Kidney (tissue), 13 donors: ENCODE measurements at regions not wholly inside any gene's neighbourhood (a gene's known extent, or its start where the extent isn't known, plus 50 kb on each side); places are given as distances from the start of the nearest gene placed in this dataset.

ENCODE experiments used
- DNase-seq, 5 donors: peaks; one replicate each; pipeline ENCODE4 v3.0.0-alpha.2; 2013 to 2020
- FAIRE-seq: peaks from 2 replicates; lab custom pipeline; 2012; peaks lifted over from hg19 to GRCh38; lab: Jason Lieb, UNC
- H3K27ac ChIP-seq, 2 donors: one replicate each; pipeline ENCODE4 v1.7.0; 2013; ENCODE audit warnings: low read depth in 2 of 2, low read length in 2 of 2, inconsistent platforms in 1 of 2
- H3K27me3 ChIP-seq: one replicate; pipeline ENCODE4 v1.7.1; 2013; ENCODE audit warnings: low read length, inconsistent platforms; ENCODE audit not compliant: control insufficient read depth, insufficient read depth
- H3K36me3 ChIP-seq, 3 donors: one replicate each; pipeline versions ENCODE4 v1.7.0 to v1.7.1; 2013; ENCODE audit warnings: low read length in 3 of 3, control low read depth in 1 of 3, inconsistent platforms in 1 of 3; ENCODE audit not compliant: insufficient read depth in 3 of 3, control insufficient read depth in 2 of 3
- H3K4me1 ChIP-seq, 3 donors: one replicate each; pipeline versions ENCODE4 v1.7.0 to v1.7.1; 2013; ENCODE audit warnings: low read length in 3 of 3, inconsistent platforms in 1 of 3, low read depth in 1 of 3; ENCODE audit not compliant: control insufficient read depth in 2 of 3, insufficient read depth in 2 of 3
- H3K4me3 ChIP-seq, 3 donors: one replicate each; pipeline versions ENCODE4 v1.7.0 to v1.8.1; 2013; ENCODE audit warnings: low read length in 3 of 3, control low read depth in 1 of 3, inconsistent platforms in 1 of 3
- H3K9ac ChIP-seq, 3 donors: one replicate each; pipeline versions ENCODE4 v1.7.0 to v1.7.1; 2013; ENCODE audit warnings: low read length in 3 of 3, control low read depth in 1 of 3, inconsistent platforms in 1 of 3
- H3K9me3 ChIP-seq, 3 donors: one replicate each; pipeline versions ENCODE4 v1.7.0 to v1.7.1; 2013; ENCODE audit warnings: low read length in 3 of 3, control low read depth in 1 of 3, inconsistent platforms in 1 of 3; ENCODE audit not compliant: control insufficient read depth in 2 of 3, insufficient read depth in 1 of 3
- intact Hi-C: fragments of 100-400 bp; cut with DNase I; formaldehyde crosslinking; loops from one replicate; pipeline ENCODE4 v1.11.1; 2022
- TF ChIP-seq, protein P1 (sequence below): IDR thresholded peaks from 3 replicates; pipeline ENCODE4 v1.5.1; 2012; ENCODE audit warnings: mild to moderate bottlenecking, moderate library complexity, borderline replicate concordance; ENCODE audit not compliant: insufficient read depth; ENCODE audit errors: extremely low read depth
- donor health status: control.
- donor health status: control.
- donor health status: control.
- donor health status: control.
- donor health status: control.
- donor health status: DM: yes; HTN: yes; CAD: no.
- donor health status: Normal renal cell carcinoma (clear cell type).

DNA sequence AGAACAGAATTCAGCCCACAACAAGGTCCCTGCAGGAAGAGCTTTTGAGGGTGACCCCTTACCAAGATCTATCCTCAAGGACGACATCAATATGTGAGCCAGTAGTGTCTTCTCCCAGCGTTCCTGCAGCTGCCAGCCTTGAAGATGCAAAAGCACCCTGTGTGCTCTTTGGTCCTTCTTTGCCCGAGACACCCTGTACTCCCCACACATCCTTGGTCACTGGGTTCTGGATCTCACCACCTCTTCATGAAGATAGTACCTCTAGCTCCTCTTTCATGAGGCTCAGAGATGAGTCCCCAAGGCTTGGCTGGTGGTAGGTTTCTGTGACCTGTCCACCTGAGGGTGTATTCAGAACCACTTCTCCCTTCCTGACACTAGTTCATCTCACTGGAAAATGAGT is 259.6 kb upstream of the FOXQ1 start:
- intact Hi-C loops = no loop called here
- Histone ChIP-seq H3K4me1 (no peaks in the 10 kb centered on the region), H3K4me3 (no peak overlapping the region), H3K27ac (no peak overlapping the region), H3K36me3 (no peaks in the 10 kb centered on the region), H3K9ac (no peak overlapping the region), H3K27me3 (no peaks in the 10 kb centered on the region), H3K9me3 (peaks cover 0 to 1% (median 0%) of the 10 kb centered on the region in 3 donors)
- TF ChIP-seq, protein P1, sequence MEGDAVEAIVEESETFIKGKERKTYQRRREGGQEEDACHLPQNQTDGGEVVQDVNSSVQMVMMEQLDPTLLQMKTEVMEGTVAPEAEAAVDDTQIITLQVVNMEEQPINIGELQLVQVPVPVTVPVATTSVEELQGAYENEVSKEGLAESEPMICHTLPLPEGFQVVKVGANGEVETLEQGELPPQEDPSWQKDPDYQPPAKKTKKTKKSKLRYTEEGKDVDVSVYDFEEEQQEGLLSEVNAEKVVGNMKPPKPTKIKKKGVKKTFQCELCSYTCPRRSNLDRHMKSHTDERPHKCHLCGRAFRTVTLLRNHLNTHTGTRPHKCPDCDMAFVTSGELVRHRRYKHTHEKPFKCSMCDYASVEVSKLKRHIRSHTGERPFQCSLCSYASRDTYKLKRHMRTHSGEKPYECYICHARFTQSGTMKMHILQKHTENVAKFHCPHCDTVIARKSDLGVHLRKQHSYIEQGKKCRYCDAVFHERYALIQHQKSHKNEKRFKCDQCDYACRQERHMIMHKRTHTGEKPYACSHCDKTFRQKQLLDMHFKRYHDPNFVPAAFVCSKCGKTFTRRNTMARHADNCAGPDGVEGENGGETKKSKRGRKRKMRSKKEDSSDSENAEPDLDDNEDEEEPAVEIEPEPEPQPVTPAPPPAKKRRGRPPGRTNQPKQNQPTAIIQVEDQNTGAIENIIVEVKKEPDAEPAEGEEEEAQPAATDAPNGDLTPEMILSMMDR = no peak
- FAIRE-seq = no peak
- DNase-seq = no peak

DNA sequence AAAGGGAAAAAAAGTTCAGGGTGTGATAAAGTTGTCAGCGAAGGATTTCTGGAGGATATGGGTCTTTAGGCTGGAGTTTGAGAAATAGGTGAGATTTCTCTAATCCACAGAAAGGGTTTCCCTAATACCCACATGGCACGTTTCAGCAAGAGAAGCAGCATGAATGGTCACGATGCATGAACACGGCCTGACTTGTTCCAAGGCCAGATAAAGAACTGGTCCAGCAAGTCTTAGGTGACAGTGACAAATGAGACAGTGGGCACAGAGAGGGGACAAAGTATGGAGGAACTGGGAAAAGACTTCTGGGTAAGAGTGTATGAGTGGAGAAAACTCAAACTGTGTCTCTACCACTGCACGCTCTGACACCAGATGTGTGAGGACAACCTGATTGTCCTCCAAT is 262.0 kb upstream of the FOXQ1 start:
- DNase-seq (peak in 1 of 5 donors; percentile 66), FAIRE-seq (no peak)
- intact Hi-C loops = no loop called here
- no peaks in the 10 kb centered on the region for H3K27me3 ChIP-seq
- no peaks in the 10 kb centered on the region for H3K36me3 ChIP-seq
- no peaks in the 10 kb centered on the region for H3K4me1 ChIP-seq
- no peak overlapping the region for H3K27ac ChIP-seq
- no peak overlapping the region for H3K9ac ChIP-seq
- no peak overlapping the region for H3K4me3 ChIP-seq
- peaks cover 0 to 1% (median 0%) of the 10 kb centered on the region in 3 donors for H3K9me3 ChIP-seq
- TF ChIP-seq, protein P1 = no peak

DNA sequence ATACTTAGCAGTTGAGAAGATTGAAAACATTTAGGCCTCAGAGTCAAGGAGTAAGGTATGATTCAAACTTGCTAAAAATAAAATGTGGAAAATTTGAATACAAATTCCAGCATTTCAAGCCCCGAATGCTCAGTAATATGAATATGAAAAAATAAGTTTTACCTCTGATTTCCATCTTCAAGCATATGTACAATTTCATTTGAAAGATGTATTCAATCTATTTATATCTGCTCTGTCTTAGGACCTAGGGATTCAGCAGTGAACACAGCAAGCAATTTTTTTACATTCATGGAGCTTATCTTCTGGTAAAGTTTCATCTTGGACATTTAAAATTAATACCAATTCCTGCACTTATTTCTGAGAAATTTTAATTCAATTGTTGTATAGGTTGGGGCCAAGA is 262.7 kb upstream of the FOXQ1 start:
- no peaks in the 10 kb centered on the region for H3K4me1 ChIP-seq

More for the DNA sequence above, 262.7 kb upstream of the FOXQ1 start:
- no peak overlapping the region for H3K9ac ChIP-seq
- DNase-seq (no peak), FAIRE-seq (no peak)
- no peaks in the 10 kb centered on the region for H3K27me3 ChIP-seq
- no peak overlapping the region for H3K27ac ChIP-seq
- peaks cover 0 to 1% (median 0%) of the 10 kb centered on the region in 3 donors for H3K9me3 ChIP-seq
- no peaks in the 10 kb centered on the region for H3K36me3 ChIP-seq
- TF ChIP-seq, protein P1 = no peak
- intact Hi-C loops = no loop called here
- H3K4me3 ChIP-seq = no peak overlapping the region
